ENCODE measurements at regions not wholly inside any gene's neighbourhood (a gene's known extent, or its start where the extent isn't known, plus 50 kb on each side); places are given as distances from the start of the nearest gene placed in this dataset.

DNA sequence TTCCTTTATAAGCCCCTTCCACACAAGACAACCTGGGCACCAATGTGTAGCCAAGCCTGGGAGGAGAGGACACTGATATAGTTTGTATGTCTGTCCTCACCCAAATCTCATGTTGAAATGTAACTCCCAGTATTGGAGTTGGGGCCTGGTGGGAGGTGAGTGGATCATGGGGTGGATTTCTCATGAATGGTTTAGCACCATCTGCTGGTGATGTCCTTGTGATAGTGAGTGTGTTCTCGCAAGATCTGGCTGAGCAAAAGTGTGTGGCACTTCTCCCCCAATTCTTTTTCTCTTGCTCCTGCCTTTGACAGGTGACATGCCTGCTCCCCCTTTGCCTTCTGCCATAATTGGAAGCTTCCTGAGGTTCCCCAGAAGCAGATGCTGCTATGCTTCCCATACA, 135.8 kb downstream of the USP31 start:
- Histone ChIP-seq H3K27me3 (ENCODE audit: insufficient read depth, low read depth) (no peaks in the 10 kb centered on the region), H3K4me1 (ENCODE audit: low read depth, poor library complexity, severe bottlenecking) (no peaks in the 10 kb centered on the region), H3K9ac (no peak overlapping the region), H3K27ac (no peak overlapping the region), H3K79me2 (ENCODE audit: insufficient read depth, low read depth) (no peaks in the 10 kb centered on the region), H3K36me3 (ENCODE audit: insufficient read depth) (no peaks in the 10 kb centered on the region), H3K4me2 (no peak overlapping the region), H3K4me3 (IDR thresholded peaks at IDR 0.05; ENCODE audit: insufficient read depth, low read depth, low read length) (no peak overlapping the region), H2AFZ (ENCODE audit: low read depth) (no peak overlapping the region), H4K20me1 (ENCODE audit: insufficient read depth) (no peaks in the 10 kb centered on the region)
- TF ChIP-seq, protein P1, sequence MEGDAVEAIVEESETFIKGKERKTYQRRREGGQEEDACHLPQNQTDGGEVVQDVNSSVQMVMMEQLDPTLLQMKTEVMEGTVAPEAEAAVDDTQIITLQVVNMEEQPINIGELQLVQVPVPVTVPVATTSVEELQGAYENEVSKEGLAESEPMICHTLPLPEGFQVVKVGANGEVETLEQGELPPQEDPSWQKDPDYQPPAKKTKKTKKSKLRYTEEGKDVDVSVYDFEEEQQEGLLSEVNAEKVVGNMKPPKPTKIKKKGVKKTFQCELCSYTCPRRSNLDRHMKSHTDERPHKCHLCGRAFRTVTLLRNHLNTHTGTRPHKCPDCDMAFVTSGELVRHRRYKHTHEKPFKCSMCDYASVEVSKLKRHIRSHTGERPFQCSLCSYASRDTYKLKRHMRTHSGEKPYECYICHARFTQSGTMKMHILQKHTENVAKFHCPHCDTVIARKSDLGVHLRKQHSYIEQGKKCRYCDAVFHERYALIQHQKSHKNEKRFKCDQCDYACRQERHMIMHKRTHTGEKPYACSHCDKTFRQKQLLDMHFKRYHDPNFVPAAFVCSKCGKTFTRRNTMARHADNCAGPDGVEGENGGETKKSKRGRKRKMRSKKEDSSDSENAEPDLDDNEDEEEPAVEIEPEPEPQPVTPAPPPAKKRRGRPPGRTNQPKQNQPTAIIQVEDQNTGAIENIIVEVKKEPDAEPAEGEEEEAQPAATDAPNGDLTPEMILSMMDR (conservative IDR thresholded peaks at IDR 0.05; ENCODE audit: low read depth, low read length), result peak; percentile 37

DNA sequence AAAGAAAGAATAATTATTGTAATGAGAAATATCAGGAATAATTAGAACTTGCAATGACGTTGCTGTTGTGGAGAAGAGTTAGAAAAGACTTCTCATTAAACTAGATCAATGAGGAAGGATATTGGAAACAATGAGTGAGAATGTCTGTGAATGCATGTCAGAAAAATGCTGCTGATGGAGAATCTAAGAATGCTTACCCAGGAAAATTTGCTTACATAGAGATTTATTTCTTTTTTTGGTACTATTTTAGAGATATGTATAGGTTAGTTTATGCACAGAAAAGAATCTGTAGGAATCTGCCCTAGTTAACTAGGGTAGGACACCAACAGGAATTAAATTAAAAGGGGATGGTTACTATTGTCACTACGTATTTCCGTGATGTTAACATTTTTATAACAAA, 140.2 kb downstream of the USP31 start:
- H3K9ac ChIP-seq, result no peak overlapping the region
- H2AFZ ChIP-seq (ENCODE audit: low read depth), result no peak overlapping the region
- no peaks in the 10 kb centered on the region for H3K79me2 ChIP-seq (ENCODE audit: insufficient read depth, low read depth)
- H3K27ac ChIP-seq, result no peak overlapping the region
- no peaks in the 10 kb centered on the region for H3K36me3 ChIP-seq (ENCODE audit: insufficient read depth)
- H3K4me1 ChIP-seq (ENCODE audit: low read depth, poor library complexity, severe bottlenecking), result no peaks in the 10 kb centered on the region
- H3K4me2 ChIP-seq, result no peak overlapping the region
- H3K27me3 ChIP-seq (ENCODE audit: insufficient read depth, low read depth), result no peaks in the 10 kb centered on the region
- TF ChIP-seq, protein P1 (conservative IDR thresholded peaks at IDR 0.05; ENCODE audit: low read depth, low read length), result no peak
- H3K4me3 ChIP-seq (IDR thresholded peaks at IDR 0.05; ENCODE audit: insufficient read depth, low read depth, low read length), result no peak overlapping the region
- H4K20me1 ChIP-seq (ENCODE audit: insufficient read depth), result no peaks in the 10 kb centered on the region

DNA sequence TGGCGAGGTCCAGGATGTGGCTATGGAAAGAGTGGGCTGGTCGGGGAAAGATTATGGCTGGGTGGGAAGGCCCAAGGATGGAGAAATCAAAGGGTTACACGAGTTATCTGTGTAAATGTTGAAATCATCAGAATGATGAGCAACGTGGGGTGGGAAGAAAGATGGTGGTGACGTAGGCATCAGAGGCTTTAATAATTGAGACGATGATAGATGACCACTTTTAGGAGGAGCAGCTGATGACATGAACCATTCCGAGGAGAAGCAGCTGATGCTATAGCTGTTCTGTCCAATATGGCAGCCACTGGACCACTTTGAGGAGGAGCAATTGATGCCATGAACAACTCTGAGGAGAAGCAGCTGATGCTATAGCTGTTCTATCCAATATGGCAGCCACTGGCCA, 141.2 kb downstream of the USP31 start:
- H3K27ac ChIP-seq, result no peak overlapping the region
- no peaks in the 10 kb centered on the region for H3K36me3 ChIP-seq (ENCODE audit: insufficient read depth)
- no peaks in the 10 kb centered on the region for H4K20me1 ChIP-seq (ENCODE audit: insufficient read depth)
- no peak overlapping the region for H2AFZ ChIP-seq (ENCODE audit: low read depth)
- no peaks in the 10 kb centered on the region for H3K4me1 ChIP-seq (ENCODE audit: low read depth, poor library complexity, severe bottlenecking)
- H3K4me3 ChIP-seq (IDR thresholded peaks at IDR 0.05; ENCODE audit: insufficient read depth, low read depth, low read length), result no peak overlapping the region
- TF ChIP-seq, protein P1 (conservative IDR thresholded peaks at IDR 0.05; ENCODE audit: low read depth, low read length), result no peak
- H3K27me3 ChIP-seq (ENCODE audit: insufficient read depth, low read depth), result no peaks in the 10 kb centered on the region
- H3K9ac ChIP-seq, result no peak overlapping the region
- H3K79me2 ChIP-seq (ENCODE audit: insufficient read depth, low read depth), result no peaks in the 10 kb centered on the region
- H3K4me2 ChIP-seq, result no peak overlapping the region

DNA sequence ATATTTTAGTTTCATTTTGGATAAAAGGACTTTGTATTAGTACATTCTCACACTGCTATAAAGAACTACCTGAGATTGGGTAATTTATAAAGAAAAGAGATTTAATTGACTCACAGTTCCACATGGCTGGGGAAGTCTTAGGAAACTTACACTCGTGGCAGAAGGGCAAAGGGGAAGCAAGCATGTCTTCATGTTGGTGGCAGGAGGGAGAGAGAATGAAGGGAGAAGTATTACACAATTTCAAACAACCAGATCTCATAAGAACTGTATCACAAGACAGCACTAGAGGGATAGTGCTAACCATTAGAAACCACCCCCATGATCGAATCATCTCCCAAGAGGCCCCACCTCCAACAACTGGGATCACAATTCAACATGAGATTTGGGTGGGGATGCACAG, 142.9 kb downstream of the USP31 start:
- H3K36me3 ChIP-seq (ENCODE audit: insufficient read depth), result no peaks in the 10 kb centered on the region
- TF ChIP-seq, protein P1 (conservative IDR thresholded peaks at IDR 0.05; ENCODE audit: low read depth, low read length), result no peak
- no peak overlapping the region for H3K9ac ChIP-seq
- H2AFZ ChIP-seq (ENCODE audit: low read depth), result no peak overlapping the region
- no peaks in the 10 kb centered on the region for H3K4me1 ChIP-seq (ENCODE audit: low read depth, poor library complexity, severe bottlenecking)
- no peaks in the 10 kb centered on the region for H3K27me3 ChIP-seq (ENCODE audit: insufficient read depth, low read depth)
- no peak overlapping the region for H3K4me2 ChIP-seq
- H3K4me3 ChIP-seq (IDR thresholded peaks at IDR 0.05; ENCODE audit: insufficient read depth, low read depth, low read length), result no peak overlapping the region
- no peak overlapping the region for H3K27ac ChIP-seq
- no peaks in the 10 kb centered on the region for H3K79me2 ChIP-seq (ENCODE audit: insufficient read depth, low read depth)
- H4K20me1 ChIP-seq (ENCODE audit: insufficient read depth), result no peaks in the 10 kb centered on the region

DNA sequence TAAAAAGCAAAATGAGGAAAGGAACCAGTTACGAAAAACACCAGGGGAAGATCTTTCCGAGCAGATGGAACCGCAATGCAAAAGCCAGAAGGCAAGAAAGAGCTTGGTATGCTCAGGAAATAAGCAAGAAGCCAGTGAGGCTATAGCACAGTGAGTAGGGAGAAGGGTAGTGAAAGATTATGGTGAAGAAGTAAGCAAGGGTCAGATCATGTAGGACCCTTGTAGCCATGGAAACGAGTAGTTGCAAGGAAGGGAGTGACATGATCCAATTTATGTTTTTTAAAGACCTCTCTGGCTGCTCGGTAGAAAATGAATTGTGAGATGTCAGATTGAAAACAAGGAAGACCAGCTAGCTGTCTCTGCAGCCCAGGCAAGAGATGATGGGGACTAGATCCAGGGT, 143.3 kb downstream of the USP31 start:
- no peaks in the 10 kb centered on the region for H3K4me1 ChIP-seq (ENCODE audit: low read depth, poor library complexity, severe bottlenecking)
- H3K4me2 ChIP-seq, result no peak overlapping the region
- no peaks in the 10 kb centered on the region for H4K20me1 ChIP-seq (ENCODE audit: insufficient read depth)
- no peak overlapping the region for H3K27ac ChIP-seq
- no peaks in the 10 kb centered on the region for H3K79me2 ChIP-seq (ENCODE audit: insufficient read depth, low read depth)
- no peaks in the 10 kb centered on the region for H3K36me3 ChIP-seq (ENCODE audit: insufficient read depth)
- no peak overlapping the region for H3K4me3 ChIP-seq (IDR thresholded peaks at IDR 0.05; ENCODE audit: insufficient read depth, low read depth, low read length)
- no peak overlapping the region for H2AFZ ChIP-seq (ENCODE audit: low read depth)
- TF ChIP-seq, protein P1 (conservative IDR thresholded peaks at IDR 0.05; ENCODE audit: low read depth, low read length), result no peak
- H3K27me3 ChIP-seq (ENCODE audit: insufficient read depth, low read depth), result no peaks in the 10 kb centered on the region
- H3K9ac ChIP-seq, result no peak overlapping the region

Measured in KMS-11 (cell line).